ENCODE measurements at regions not wholly inside any gene's neighbourhood (a gene's known extent, or its start where the extent isn't known, plus 50 kb on each side); places are given as distances from the start of the nearest gene placed in this dataset.
A peak's percentile ranks its signal among the peaks of the same experiment; 100 is the strongest.
"Not testable (repeated sequence)": the region's sequence is repeated elsewhere in the genome, so short reads cannot be mapped to it uniquely, and the experiment has no call there.

DNA sequence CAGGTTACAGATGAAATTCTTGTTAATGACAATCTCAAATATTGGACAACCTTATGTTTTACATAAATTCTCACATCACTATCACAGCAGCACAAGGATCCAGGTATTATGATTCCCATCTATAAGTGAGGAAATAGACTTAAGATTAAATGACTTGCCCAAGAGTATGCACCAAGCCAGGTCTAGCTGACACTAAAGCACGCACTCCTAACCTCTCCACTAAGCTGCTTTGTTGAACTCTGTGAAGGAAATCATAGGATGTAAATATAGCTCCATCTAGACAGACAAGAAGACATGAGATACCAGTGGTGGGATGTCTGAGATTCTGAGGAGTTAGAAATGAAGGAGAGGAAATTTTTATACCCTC is 87.9 kb downstream of the PHLDA1 start:
- H3K9me3 ChIP-seq (ENCODE audit: control insufficient read depth in 4 of 4, low read length in 3 of 4), result no peaks in the 10 kb centered on the region
- peak overlapping the region; percentile 70 to 79 for H3K27ac ChIP-seq (ENCODE audit: low read depth in 1 of 2, low read length in 2 of 2)
- no peak overlapping the region for H3K4me3 ChIP-seq (ENCODE audit: low read depth in 1 of 3, low read length in 3 of 3)
- no peak for DNase-seq (ENCODE audit: low spot score)
- peaks cover 0 to 11% (median 6%) of the 10 kb centered on the region in 4 donors for H3K4me1 ChIP-seq (ENCODE audit: control insufficient read depth in 4 of 4, insufficient read depth in 4 of 4, low read length in 3 of 4)
- H3K9ac ChIP-seq (ENCODE audit: low read depth in 1 of 2, low read length in 2 of 2), result no peak overlapping the region
- WGBS, result 92% methylated on average over 1 of the region's 1 CpG
- H3K27me3 ChIP-seq (ENCODE audit: control insufficient read depth in 4 of 4, insufficient read depth in 4 of 4, low read length in 3 of 4), result no peaks in the 10 kb centered on the region
- TF ChIP-seq GABPA (IDR thresholded peaks at IDR 0.05 in 1 of 2, conservative IDR thresholded peaks at IDR 0.05 in 1 of 2) (no peak), ATF3 (IDR thresholded peaks at IDR 0.05) (no peak), TAF1 (conservative IDR thresholded peaks at IDR 0.05) (no peak), EGR1 (IDR thresholded peaks at IDR 0.05; ENCODE audit: low read depth in 2 of 2) (no peak), RAD21 (IDR thresholded peaks at IDR 0.05) (no peak), CTCF (IDR thresholded peaks at IDR 0.05; ENCODE audit: low read depth, low read length, missing input control) (no peak)
- TF ChIP-seq, protein P1, sequence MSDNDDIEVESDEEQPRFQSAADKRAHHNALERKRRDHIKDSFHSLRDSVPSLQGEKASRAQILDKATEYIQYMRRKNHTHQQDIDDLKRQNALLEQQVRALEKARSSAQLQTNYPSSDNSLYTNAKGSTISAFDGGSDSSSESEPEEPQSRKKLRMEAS (IDR thresholded peaks at IDR 0.05), result no peak
- TF ChIP-seq, protein P2, sequence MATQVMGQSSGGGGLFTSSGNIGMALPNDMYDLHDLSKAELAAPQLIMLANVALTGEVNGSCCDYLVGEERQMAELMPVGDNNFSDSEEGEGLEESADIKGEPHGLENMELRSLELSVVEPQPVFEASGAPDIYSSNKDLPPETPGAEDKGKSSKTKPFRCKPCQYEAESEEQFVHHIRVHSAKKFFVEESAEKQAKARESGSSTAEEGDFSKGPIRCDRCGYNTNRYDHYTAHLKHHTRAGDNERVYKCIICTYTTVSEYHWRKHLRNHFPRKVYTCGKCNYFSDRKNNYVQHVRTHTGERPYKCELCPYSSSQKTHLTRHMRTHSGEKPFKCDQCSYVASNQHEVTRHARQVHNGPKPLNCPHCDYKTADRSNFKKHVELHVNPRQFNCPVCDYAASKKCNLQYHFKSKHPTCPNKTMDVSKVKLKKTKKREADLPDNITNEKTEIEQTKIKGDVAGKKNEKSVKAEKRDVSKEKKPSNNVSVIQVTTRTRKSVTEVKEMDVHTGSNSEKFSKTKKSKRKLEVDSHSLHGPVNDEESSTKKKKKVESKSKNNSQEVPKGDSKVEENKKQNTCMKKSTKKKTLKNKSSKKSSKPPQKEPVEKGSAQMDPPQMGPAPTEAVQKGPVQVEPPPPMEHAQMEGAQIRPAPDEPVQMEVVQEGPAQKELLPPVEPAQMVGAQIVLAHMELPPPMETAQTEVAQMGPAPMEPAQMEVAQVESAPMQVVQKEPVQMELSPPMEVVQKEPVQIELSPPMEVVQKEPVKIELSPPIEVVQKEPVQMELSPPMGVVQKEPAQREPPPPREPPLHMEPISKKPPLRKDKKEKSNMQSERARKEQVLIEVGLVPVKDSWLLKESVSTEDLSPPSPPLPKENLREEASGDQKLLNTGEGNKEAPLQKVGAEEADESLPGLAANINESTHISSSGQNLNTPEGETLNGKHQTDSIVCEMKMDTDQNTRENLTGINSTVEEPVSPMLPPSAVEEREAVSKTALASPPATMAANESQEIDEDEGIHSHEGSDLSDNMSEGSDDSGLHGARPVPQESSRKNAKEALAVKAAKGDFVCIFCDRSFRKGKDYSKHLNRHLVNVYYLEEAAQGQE (IDR thresholded peaks at IDR 0.05), result no peak
- no peaks in the 10 kb centered on the region for H3K36me3 ChIP-seq (ENCODE audit: control insufficient read depth in 4 of 4, insufficient read depth in 3 of 4, low read depth in 1 of 4, low read length in 3 of 4)

GRCh38 chr12:75941661-75942060 is 89.9 kb downstream of the PHLDA1 start:
- peaks cover 0 to 15% (median 8%) of the 10 kb centered on the region in 4 donors for H3K4me1 ChIP-seq (ENCODE audit: control insufficient read depth in 4 of 4, insufficient read depth in 4 of 4, low read length in 3 of 4)
- not testable (repeated sequence) for H3K27ac ChIP-seq (ENCODE audit: low read depth in 1 of 2, low read length in 2 of 2); H3K4me3 ChIP-seq (ENCODE audit: low read depth in 1 of 3, low read length in 3 of 3); H3K9me3 ChIP-seq (ENCODE audit: control insufficient read depth in 4 of 4, low read length in 3 of 4); H3K27me3 ChIP-seq (ENCODE audit: control insufficient read depth in 4 of 4, insufficient read depth in 4 of 4, low read length in 3 of 4); DNase-seq (ENCODE audit: low spot score); H3K9ac ChIP-seq (ENCODE audit: low read depth in 1 of 2, low read length in 2 of 2); H3K36me3 ChIP-seq (ENCODE audit: control insufficient read depth in 4 of 4, insufficient read depth in 3 of 4, low read depth in 1 of 4, low read length in 3 of 4)
- WGBS, result 98% methylated on average over 31 of the region's 31 CpGs

- no peak overlapping the region for H3K27ac ChIP-seq (ENCODE audit: low read depth in 1 of 2, low read length in 2 of 2)
- no peak for TF ChIP-seq ATF3 (IDR thresholded peaks at IDR 0.05)
- TF ChIP-seq, protein P2 (IDR thresholded peaks at IDR 0.05), result no peak
- TF ChIP-seq JUND (IDR thresholded peaks at IDR 0.05), result no peak
- no peak for TF ChIP-seq RAD21 (IDR thresholded peaks at IDR 0.05)
- no peak for TF ChIP-seq CTCF (IDR thresholded peaks at IDR 0.05; ENCODE audit: low read depth, low read length, missing input control)
- TF ChIP-seq, protein P1 (IDR thresholded peaks at IDR 0.05), result no peak
- no peak for TF ChIP-seq HNF4A (conservative IDR thresholded peaks at IDR 0.05)
- no peak for TF ChIP-seq SP1 (IDR thresholded peaks at IDR 0.05)
- no peak for TF ChIP-seq HNF4G (IDR thresholded peaks at IDR 0.05)
- 80% methylated on average over 5 of the region's 5 CpGs for WGBS
These were observed 92.4 kb downstream of the PHLDA1 start for GRCh38 chr12:75939016-75939642.

More at GRCh38 chr12:75939016-75939642, 92.4 kb downstream of the PHLDA1 start:
- Histone ChIP-seq H3K4me1 (ENCODE audit: control insufficient read depth in 4 of 4, insufficient read depth in 4 of 4, low read length in 3 of 4) (peaks cover 12 to 25% (median 18%) of the 10 kb centered on the region in 4 donors), H3K36me3 (ENCODE audit: control insufficient read depth in 4 of 4, insufficient read depth in 3 of 4, low read depth in 1 of 4, low read length in 3 of 4) (no peaks in the 10 kb centered on the region), H3K4me3 (ENCODE audit: low read depth in 1 of 3, low read length in 3 of 3) (no peak overlapping the region), H3K9ac (ENCODE audit: low read depth in 1 of 2, low read length in 2 of 2) (no peak overlapping the region), H3K9me3 (ENCODE audit: control insufficient read depth in 4 of 4, low read length in 3 of 4) (no peaks in the 10 kb centered on the region), H3K27me3 (ENCODE audit: control insufficient read depth in 4 of 4, insufficient read depth in 4 of 4, low read length in 3 of 4) (no peaks in the 10 kb centered on the region)
- DNase-seq (ENCODE audit: low spot score), result no peak

Data from liver (tissue), 8 donors.